Activated CD4-positive, alpha-beta T cell treated with anti-CD3 and anti-CD28 coated beads for 36 hours (primary cell): ENCODE measurements at regions not wholly inside any gene's neighbourhood (a gene's known extent, or its start where the extent isn't known, plus 50 kb on each side); places are given as distances from the start of the nearest gene placed in this dataset.
A peak's percentile ranks its signal among the peaks of the same experiment; 100 is the strongest.

Experiments
- ATAC-seq: fragments of 200-7000 bp; cut with Tn5 transposase; one replicate; pipeline ENCODE4 v1.10.0; 2021; ENCODE audit warnings: mild to moderate bottlenecking, moderate library complexity
- CTCF ChIA-PET: fragments of 350-600 bp; sonication (Branson Sonifier 250); formaldehyde crosslinking; loops from one replicate; lab custom pipeline; 2021; ENCODE audit warnings: antibody characterized with exemption; lab: Charles Lee
- POLR2A ChIA-PET: fragments of 350-600 bp; sonication (Branson Sonifier 250); formaldehyde crosslinking; loops from one replicate; lab custom pipeline; 2021; ENCODE audit warnings: antibody characterized with exemption, inconsistent platforms; lab: Charles Lee
- DNase-seq: peaks from one replicate; pipeline ENCODE4 v3.0.0-alpha.2; 2020
- H3K27ac Mint-ChIP-seq: one replicate; pipeline ENCODE4 v1.8.0; 2021; ENCODE audit warnings: mixed read lengths
- H3K27me3 Mint-ChIP-seq: one replicate; pipeline ENCODE4 v1.8.0; 2021; ENCODE audit warnings: mixed read lengths
- H3K36me3 Mint-ChIP-seq: one replicate; pipeline ENCODE4 v1.8.0; 2021; ENCODE audit warnings: low read depth, mixed read lengths
- H3K4me1 Mint-ChIP-seq: one replicate; pipeline ENCODE4 v1.8.0; 2021; ENCODE audit warnings: mixed read lengths
- H3K4me3 Mint-ChIP-seq: one replicate; pipeline ENCODE4 v1.8.0; 2021; ENCODE audit warnings: mild to moderate bottlenecking, moderate library complexity, mixed read lengths
- H3K9me3 Mint-ChIP-seq: one replicate; pipeline ENCODE4 v1.8.0; 2021; ENCODE audit warnings: low read depth, mixed read lengths
- intact Hi-C, 2 experiments: fragments of 100-400 bp; cut with DNase I in 1 of 2; cut with micrococcal nuclease in 1 of 2; formaldehyde crosslinking; loops; one replicate each; pipeline versions ENCODE4 v1.14.2 to v1.15.1; 2022 to 2024; cut with DNase I, micrococcal nuclease

DNA sequence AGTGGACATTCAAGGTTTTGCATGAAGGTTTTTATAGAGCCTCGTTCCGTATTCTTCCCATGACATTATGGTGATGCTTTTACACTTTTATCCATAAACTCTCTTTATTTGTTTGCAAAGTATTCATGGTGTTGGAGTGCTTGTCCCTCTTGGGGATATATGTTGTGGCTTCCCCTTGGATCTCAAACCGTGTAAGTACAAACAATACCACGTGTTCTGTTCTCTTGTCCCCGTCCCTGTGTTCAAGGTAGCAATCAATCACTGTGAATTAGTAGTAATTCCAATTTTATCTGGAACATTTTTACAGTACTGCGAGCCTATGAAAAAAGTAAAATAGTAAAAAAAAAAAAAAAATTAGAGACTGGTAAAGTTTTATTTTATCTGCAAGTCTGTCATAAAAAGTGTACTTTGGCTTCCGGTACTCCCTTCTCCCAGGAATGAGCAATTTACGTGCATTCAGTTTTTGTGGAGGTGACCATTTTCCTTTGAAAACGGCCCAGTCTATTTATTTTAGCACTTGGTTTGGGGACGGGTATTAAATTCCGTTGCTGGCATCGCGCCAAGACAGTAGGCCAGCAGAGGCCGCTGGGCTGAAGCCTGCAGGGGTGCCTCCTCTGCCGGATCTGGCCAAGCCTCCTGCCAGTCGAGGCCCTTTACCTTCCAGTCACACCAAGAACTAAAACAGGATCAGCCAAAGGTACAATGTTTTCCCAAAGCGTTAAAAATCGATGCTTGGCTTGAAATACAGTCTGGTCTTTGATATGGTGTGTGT lies 175.7 kb downstream of the SOCS6 start:
- peaks cover 7% of the 10 kb centered on the region for H3K4me1 Mint-ChIP-seq
- peak overlapping the region; percentile 59 for H3K4me3 Mint-ChIP-seq
- H3K27ac Mint-ChIP-seq: no peak overlapping the region
- CTCF ChIA-PET: interaction anchor here (0.9 kb wide), 1 partner anchor 10 kb away, joined by 3 read pairs; no protein-coding TSS in a partner anchor
- POLR2A ChIA-PET: no interaction called here
- ATAC-seq (no peak), DNase-seq (peak; percentile 62)
- no peaks in the 10 kb centered on the region for H3K9me3 Mint-ChIP-seq
- no peaks in the 10 kb centered on the region for H3K36me3 Mint-ChIP-seq
- peaks cover 19% of the 10 kb centered on the region for H3K27me3 Mint-ChIP-seq
- intact Hi-C loops: no loop called here

DNA sequence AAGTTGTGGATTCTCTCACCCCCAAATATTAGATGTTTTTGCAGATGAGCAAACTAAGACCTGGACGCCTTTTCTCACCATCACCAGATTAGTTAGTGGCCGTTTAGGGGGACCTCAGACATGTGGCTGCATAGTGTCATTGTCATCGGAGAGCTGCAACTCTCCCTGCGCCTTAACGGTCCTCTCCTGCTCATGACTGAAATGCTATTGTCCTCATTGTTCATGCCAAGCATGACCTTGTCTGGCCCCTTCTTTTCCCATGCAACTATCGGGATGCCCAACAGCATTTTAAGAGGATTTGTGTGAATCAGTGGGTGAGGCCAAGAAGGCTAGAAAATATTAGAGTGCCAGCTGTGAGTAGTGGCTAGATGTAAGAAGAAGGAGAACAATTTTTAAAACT lies 174.2 kb downstream of the SOCS6 start:
- DNase-seq: no peak
- no peak for ATAC-seq
- ChIA-PET POLR2A (no interaction called here), CTCF (interaction anchor here (0.7 kb wide), 1 partner anchor 28 kb away, joined by 3 read pairs; no protein-coding TSS in a partner anchor)
- Mint-ChIP-seq H3K27me3 (peaks cover 19% of the 10 kb centered on the region), H3K36me3 (no peaks in the 10 kb centered on the region), H3K4me3 (no peak overlapping the region), H3K4me1 (peaks cover 7% of the 10 kb centered on the region), H3K9me3 (no peaks in the 10 kb centered on the region), H3K27ac (no peak overlapping the region)
- intact Hi-C loops: no loop called here

DNA sequence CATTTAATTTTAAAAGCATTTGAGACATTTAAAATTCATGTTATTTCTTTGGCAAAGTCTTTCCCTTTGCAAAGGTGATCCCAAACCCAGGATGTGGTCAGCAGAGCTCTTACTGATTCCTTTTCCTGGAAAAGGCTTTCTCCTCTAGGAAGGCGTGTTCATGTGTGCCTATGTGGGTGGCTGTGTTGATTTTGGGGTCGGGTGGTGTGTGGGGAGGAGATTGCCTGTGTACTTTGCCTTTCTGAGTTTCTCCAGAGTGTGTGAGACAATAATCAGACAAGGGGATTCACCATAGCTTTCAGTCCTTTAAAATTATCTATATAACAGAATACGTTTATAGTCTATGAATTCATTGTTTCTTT lies 173.2 kb downstream of the SOCS6 start:
- CTCF ChIA-PET: interaction anchor here (1.0 kb wide), 2 partner anchors 28 to 30 kb away, joined by 3 read pairs; no protein-coding TSS in a partner anchor
- Mint-ChIP-seq H3K4me1 (peaks cover 7% of the 10 kb centered on the region), H3K9me3 (no peaks in the 10 kb centered on the region), H3K27me3 (peaks cover 19% of the 10 kb centered on the region), H3K27ac (no peak overlapping the region), H3K4me3 (no peak overlapping the region), H3K36me3 (no peaks in the 10 kb centered on the region)
- DNase-seq: no peak
- intact Hi-C loops: no loop called here
- POLR2A ChIA-PET: no interaction called here
- no peak for ATAC-seq

DNA sequence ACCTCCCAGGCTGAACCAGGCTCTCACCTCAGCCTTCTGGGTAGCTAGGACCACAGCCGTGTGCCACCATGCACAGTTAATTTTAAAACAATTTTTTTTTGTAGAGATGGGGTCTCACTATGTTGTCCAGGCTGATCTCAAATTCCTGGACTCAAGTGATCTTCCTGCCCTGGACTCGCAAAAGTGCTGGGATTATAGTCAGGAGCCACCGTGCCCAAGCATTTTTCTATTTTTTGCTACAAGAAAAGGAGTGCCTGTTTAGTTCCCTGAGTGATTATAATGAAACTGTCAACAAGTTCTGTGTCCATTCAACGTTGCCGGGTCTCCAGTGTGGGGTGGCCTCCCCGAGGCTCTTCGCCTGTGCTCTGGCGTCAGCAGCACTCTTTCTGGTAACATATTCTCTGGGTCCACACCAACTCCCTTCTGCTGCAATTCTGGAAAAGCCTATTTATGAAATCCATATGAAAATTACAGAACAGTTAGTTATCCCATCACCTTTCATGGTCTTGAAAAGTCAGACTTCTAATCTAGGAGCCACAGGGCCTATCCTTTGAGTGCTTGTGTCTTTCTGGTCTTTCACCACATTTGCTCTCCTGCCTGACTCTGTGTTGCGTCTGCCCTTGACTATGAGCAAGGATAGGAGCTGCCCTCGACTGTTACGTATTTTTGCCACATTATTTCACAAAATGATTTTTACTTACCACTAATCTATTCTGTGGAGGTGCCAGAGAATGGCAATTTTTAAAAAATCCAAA lies 172.7 kb downstream of the SOCS6 start:
- CTCF ChIA-PET: interaction anchor here (1.0 to 1.1 kb wide), 2 partner anchors 27 to 29 kb away, joined by 3 read pairs; no protein-coding TSS in a partner anchor
- Mint-ChIP-seq H3K27me3 (peaks cover 19% of the 10 kb centered on the region), H3K36me3 (no peaks in the 10 kb centered on the region), H3K4me1 (peaks cover 7% of the 10 kb centered on the region), H3K9me3 (no peaks in the 10 kb centered on the region), H3K4me3 (no peak overlapping the region), H3K27ac (no peak overlapping the region)
- ATAC-seq (no peak), DNase-seq (no peak)
- intact Hi-C loops: no loop called here
- POLR2A ChIA-PET: no interaction called here

DNA sequence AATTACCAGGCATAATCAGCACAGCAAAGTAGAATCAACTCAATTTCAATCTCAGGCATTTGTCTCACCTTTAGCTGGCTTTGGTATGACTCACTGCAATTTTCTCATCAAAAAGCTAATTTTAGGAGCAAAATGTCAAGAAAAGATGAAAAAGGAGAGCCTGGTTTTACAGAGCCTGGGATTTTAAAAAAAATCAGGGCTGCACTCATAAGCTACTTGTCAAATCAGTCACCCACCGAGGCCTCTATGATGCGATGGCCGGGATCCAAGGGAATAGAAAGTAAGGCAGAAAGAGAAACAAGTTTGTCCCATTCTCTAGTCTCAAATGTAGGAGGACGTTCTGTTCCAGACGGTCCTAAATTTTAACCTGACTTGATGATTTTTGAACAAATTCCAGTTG lies 170.9 kb downstream of the SOCS6 start:
- ATAC-seq (no peak), DNase-seq (no peak)
- POLR2A ChIA-PET: no interaction called here
- intact Hi-C loops: no loop called here
- Mint-ChIP-seq H3K27me3 (peaks cover 19% of the 10 kb centered on the region), H3K4me3 (no peak overlapping the region), H3K36me3 (no peaks in the 10 kb centered on the region), H3K4me1 (peaks cover 5% of the 10 kb centered on the region), H3K27ac (no peak overlapping the region), H3K9me3 (no peaks in the 10 kb centered on the region)
- CTCF ChIA-PET: no interaction called here

DNA sequence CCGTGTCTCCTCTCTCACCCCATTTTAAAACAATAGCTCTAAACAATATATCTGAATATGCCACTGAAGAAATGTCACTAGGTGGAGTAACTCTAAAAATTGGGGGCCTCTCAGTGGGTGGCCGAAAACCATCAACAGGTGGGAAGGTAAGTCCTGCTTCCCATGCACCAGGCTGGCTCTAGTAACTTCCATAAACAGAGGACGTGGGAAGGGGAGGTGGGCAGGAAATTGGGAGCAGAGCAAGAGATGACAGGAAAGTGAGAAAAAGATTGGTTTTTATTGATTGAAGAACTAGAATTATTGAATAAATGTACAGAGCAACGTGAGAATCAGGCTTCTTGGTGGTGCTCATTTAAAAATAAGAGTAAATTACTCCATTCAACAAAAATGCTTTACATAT lies 170.4 kb downstream of the SOCS6 start:
- Mint-ChIP-seq H3K27ac (no peak overlapping the region), H3K36me3 (no peaks in the 10 kb centered on the region), H3K4me1 (peaks cover under 1% of the 10 kb centered on the region), H3K27me3 (peaks cover 18% of the 10 kb centered on the region), H3K4me3 (no peak overlapping the region), H3K9me3 (no peaks in the 10 kb centered on the region)
- ATAC-seq (no peak), DNase-seq (no peak)
- CTCF ChIA-PET: no interaction called here
- intact Hi-C loops: no loop called here
- POLR2A ChIA-PET: no interaction called here

DNA sequence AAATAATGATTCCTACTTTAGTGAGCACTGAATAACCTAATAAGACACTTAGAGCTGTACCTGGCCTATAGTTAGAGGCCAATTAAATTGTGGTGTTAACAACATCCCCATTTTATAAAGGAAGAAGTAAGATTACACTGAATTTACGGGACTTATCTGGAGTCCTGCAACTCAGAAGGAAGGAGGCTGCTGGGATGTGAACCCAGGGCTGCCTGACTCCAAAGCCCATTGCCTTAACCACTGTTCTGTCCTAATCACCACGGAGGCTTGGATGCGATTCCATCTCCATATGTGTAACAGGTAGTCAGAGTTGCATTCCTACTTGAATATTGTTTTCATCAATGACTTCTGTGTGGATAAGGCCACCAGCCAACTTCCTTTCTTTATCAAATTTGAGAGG lies 168.9 kb downstream of the SOCS6 start:
- no peak overlapping the region for H3K27ac Mint-ChIP-seq
- H3K4me1 Mint-ChIP-seq: no peaks in the 10 kb centered on the region
- ChIA-PET CTCF (interaction anchor here (0.8 kb wide), 1 partner anchor 24 kb away, joined by 3 read pairs; no protein-coding TSS in a partner anchor), POLR2A (no interaction called here)
- DNase-seq (no peak), ATAC-seq (no peak)
- no peaks in the 10 kb centered on the region for H3K36me3 Mint-ChIP-seq
- H3K4me3 Mint-ChIP-seq: no peak overlapping the region
- H3K9me3 Mint-ChIP-seq: no peaks in the 10 kb centered on the region
- intact Hi-C loops: no loop called here
- H3K27me3 Mint-ChIP-seq: peaks cover 8% of the 10 kb centered on the region

DNA sequence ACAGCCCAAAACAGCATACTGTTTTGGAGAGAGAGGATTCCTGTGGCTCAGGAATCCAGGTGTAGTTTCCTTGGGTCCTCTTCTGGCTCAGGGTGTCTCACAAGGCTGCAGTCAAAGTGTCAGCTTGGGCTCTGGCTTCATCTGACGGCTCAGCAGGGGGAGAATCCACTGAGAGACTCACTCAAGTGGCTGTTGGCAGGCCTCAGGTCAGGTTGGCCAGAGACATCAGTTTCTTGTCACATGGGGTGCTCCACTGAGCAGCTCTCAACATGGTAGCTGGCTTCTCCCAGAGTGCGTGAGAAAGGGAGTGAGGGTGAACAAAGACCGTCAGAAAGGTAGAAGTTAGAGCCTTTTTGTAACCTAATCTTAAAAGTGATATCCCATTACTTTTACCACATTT lies 168.4 kb downstream of the SOCS6 start:
- ATAC-seq (no peak), DNase-seq (no peak)
- ChIA-PET POLR2A (no interaction called here), CTCF (interaction anchor here (0.8 kb wide), 1 partner anchor 23 kb away, joined by 3 read pairs; no protein-coding TSS in a partner anchor)
- Mint-ChIP-seq H3K9me3 (no peaks in the 10 kb centered on the region), H3K27me3 (peaks cover 9% of the 10 kb centered on the region), H3K36me3 (no peaks in the 10 kb centered on the region), H3K4me1 (no peaks in the 10 kb centered on the region), H3K4me3 (no peak overlapping the region), H3K27ac (no peak overlapping the region)
- intact Hi-C loops: no loop called here

DNA sequence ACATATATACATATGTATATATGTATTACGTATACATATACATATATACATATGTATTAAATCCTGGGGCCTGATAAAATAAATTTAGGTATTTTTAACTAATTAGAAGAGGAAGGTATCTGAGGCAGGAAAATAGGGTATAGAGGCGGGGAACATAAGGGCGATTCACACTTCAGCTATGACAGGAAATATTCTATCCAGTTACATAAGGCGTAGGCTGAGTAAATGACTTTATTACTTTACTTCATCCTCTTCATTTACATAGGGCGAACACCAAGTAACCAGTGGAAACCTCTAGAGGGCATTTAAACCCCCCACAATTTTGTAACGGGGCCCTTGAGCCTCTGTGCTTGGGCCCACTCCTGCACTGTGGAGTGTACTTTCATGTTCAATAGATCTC lies 167.5 kb downstream of the SOCS6 start:
- no peaks in the 10 kb centered on the region for H3K36me3 Mint-ChIP-seq
- no peak overlapping the region for H3K4me3 Mint-ChIP-seq
- CTCF ChIA-PET: interaction anchor here (1.6 to 1.7 kb wide), 2 partner anchors 266 to 272 kb away, joined by 3 to 4 read pairs; no protein-coding TSS in a partner anchor
- H3K4me1 Mint-ChIP-seq: no peaks in the 10 kb centered on the region
- DNase-seq (no peak), ATAC-seq (no peak)
- intact Hi-C loops: no loop called here
- peaks cover 4% of the 10 kb centered on the region for H3K27me3 Mint-ChIP-seq
- H3K9me3 Mint-ChIP-seq: no peaks in the 10 kb centered on the region
- H3K27ac Mint-ChIP-seq: no peak overlapping the region
- POLR2A ChIA-PET: no interaction called here

DNA sequence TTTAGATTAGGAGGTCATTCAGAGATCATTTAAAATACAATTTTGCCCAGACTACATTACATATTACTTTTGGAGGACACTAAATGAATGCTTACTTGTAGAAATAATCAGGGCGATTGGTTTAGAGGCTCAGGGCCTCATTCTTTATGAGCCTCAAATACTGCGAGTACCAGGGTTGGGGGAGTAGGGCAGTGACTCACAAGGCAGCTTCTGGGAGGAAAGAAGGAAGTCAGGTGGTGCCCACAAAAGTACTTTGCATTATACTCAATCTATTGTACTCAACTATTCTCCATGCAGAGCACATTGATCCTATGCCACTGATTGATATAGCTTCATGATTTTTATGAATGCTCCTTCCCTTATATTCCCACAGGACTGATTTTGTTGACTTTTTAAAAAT lies 166.9 kb downstream of the SOCS6 start:
- intact Hi-C loops: no loop called here
- no peaks in the 10 kb centered on the region for H3K36me3 Mint-ChIP-seq
- no peak for DNase-seq
- no peaks in the 10 kb centered on the region for H3K9me3 Mint-ChIP-seq
- CTCF ChIA-PET: interaction anchor here (0.6 to 2.7 kb wide), 10 partner anchors 20 to 1531 kb away, joined by 3 to 17 read pairs (median 3); no protein-coding TSS in a partner anchor
- H3K27me3 Mint-ChIP-seq: peaks cover 3% of the 10 kb centered on the region
- no peak overlapping the region for H3K4me3 Mint-ChIP-seq
- ATAC-seq: no peak
- POLR2A ChIA-PET: no interaction called here
- no peaks in the 10 kb centered on the region for H3K4me1 Mint-ChIP-seq
- no peak overlapping the region for H3K27ac Mint-ChIP-seq

DNA sequence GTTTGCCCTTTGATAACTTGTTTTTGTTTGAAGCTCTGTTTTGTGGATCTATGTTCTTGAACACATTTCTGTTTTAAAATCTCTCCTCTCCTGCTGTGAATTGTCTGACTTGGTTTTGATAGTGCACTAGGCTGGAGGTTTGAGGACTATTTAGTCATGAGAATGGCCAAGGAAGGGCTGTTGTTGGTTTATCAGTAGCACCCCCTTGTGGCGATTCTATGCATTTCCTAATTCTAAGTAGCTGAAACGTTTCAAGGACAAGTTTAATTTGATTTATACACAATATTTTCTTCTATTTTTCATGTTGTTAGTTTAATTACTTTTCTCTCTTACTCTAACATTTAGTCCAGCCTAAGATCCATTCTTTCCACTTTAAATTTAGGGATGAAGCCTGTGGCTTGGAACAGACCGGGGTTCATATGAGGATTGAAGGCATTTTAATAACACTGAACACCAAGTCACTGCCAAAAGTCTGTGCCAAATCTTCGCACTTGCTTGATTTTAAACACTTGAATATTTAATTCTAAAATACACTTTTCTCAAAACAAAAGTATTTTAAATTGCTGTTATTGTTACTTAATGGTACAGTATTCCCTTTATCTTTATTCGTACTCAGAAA lies 166.0 kb downstream of the SOCS6 start:
- ATAC-seq: peak; percentile 76

More for the DNA sequence above, 166.0 kb downstream of the SOCS6 start:
- Mint-ChIP-seq H3K27ac (no peak overlapping the region), H3K27me3 (peaks cover 2% of the 10 kb centered on the region), H3K9me3 (no peaks in the 10 kb centered on the region), H3K36me3 (no peaks in the 10 kb centered on the region), H3K4me1 (no peaks in the 10 kb centered on the region), H3K4me3 (no peak overlapping the region)
- intact Hi-C loops: loop anchor here (1.0 to 5.0 kb wide), 3 partner anchors 258 to 1608 kb away; no protein-coding TSS in a partner anchor
- POLR2A ChIA-PET: no interaction called here
- peak; percentile 52 for DNase-seq
- CTCF ChIA-PET: interaction anchor here (0.6 to 2.7 kb wide), 18 partner anchors 9 to 1531 kb away, joined by 3 to 17 read pairs (median 3); no protein-coding TSS in a partner anchor
